Bronchial epithelial cell (primary cell): ENCODE measurements at regions not wholly inside any gene's neighbourhood (a gene's known extent, or its start where the extent isn't known, plus 50 kb on each side); places are given as distances from the start of the nearest gene placed in this dataset.

ENCODE experiments used
- DNase-seq: peaks from one replicate; pipeline ENCODE4 v3.0.0-alpha.2; 2010; ENCODE audit warnings: low read depth
- FAIRE-seq: peaks from 2 replicates; lab custom pipeline; 2011; peaks lifted over from hg19 to GRCh38; lab: Jason Lieb, UNC
- H3K27me3 ChIP-seq: 2 replicates; pipeline ENCODE4 v1.5.1; 2011; ENCODE audit warnings: low read length; ENCODE audit not compliant: control insufficient read depth, insufficient read depth
- H3K36me3 ChIP-seq: 2 replicates; pipeline ENCODE4 v1.5.1; 2011; ENCODE audit warnings: low read length; ENCODE audit not compliant: control insufficient read depth, insufficient read depth
- H3K4me3 ChIP-seq: 2 replicates; pipeline ENCODE4 v1.5.1; 2011; ENCODE audit warnings: mild to moderate bottlenecking, low read depth, low read length, control low read depth
- TF ChIP-seq, protein P1 (sequence below): IDR thresholded peaks from 2 replicates; pipeline ENCODE4 v1.5.1; 2011; ENCODE audit warnings: mild to moderate bottlenecking, moderate library complexity, low read length, control low read depth, inconsistent platforms; ENCODE audit not compliant: insufficient read depth, severe bottlenecking

- FAIRE-seq: no peak
Measured at GRCh38 chr20:57759724-57760123, 49.9 kb upstream of the PMEPA1 start.

More at GRCh38 chr20:57759724-57760123, 49.9 kb upstream of the PMEPA1 start:
- no peaks in the 10 kb centered on the region for H3K36me3 ChIP-seq
- no peak overlapping the region for H3K4me3 ChIP-seq
- no peak for DNase-seq
- TF ChIP-seq, protein P1, sequence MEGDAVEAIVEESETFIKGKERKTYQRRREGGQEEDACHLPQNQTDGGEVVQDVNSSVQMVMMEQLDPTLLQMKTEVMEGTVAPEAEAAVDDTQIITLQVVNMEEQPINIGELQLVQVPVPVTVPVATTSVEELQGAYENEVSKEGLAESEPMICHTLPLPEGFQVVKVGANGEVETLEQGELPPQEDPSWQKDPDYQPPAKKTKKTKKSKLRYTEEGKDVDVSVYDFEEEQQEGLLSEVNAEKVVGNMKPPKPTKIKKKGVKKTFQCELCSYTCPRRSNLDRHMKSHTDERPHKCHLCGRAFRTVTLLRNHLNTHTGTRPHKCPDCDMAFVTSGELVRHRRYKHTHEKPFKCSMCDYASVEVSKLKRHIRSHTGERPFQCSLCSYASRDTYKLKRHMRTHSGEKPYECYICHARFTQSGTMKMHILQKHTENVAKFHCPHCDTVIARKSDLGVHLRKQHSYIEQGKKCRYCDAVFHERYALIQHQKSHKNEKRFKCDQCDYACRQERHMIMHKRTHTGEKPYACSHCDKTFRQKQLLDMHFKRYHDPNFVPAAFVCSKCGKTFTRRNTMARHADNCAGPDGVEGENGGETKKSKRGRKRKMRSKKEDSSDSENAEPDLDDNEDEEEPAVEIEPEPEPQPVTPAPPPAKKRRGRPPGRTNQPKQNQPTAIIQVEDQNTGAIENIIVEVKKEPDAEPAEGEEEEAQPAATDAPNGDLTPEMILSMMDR: no peak
- H3K27me3 ChIP-seq: peaks cover 14% of the 10 kb centered on the region
